Pancreas (tissue), 10 donors: ENCODE measurements at regions not wholly inside any gene's neighbourhood (a gene's known extent, or its start where the extent isn't known, plus 50 kb on each side); places are given as distances from the start of the nearest gene placed in this dataset.

Experiments used
- ATAC-seq, 4 donors: fragments of 200-7000 bp; cut with Tn5 transposase; one replicate each; pipeline versions ENCODE4 v1.8.0 to v1.9.1; 2020; ENCODE audit warnings: mild to moderate bottlenecking in 4 of 4, moderate library complexity in 4 of 4
- DNase-seq, 6 donors: peaks; one replicate each; pipeline ENCODE4 v3.0.0-alpha.2; 2020
- FAIRE-seq: peaks from 2 replicates; lab custom pipeline; 2012; peaks lifted over from hg19 to GRCh38; lab: Jason Lieb, UNC
- H3K27ac ChIP-seq, 4 donors: fragments of 200-600 bp; sonication (generic); 1 replicate in 3 of 4; 2 replicates in 1 of 4; pipeline versions ENCODE4 v1.5.0 to v1.8.0; 2020
- H3K27me3 ChIP-seq, 4 donors: fragments of 200-600 bp; one replicate each; pipeline ENCODE4 v1.8.0; 2021
- H3K36me3 ChIP-seq, 3 donors: fragments of 200-600 bp; sonication (generic) in 1 of 3; one replicate each; pipeline versions ENCODE4 v1.5.0 to v1.8.0; 2020 to 2021
- H3K4me1 ChIP-seq, 3 donors: fragments of 200-600 bp; one replicate each; pipeline ENCODE4 v1.8.0; 2021
- H3K4me3 ChIP-seq, 4 donors: fragments of 200-600 bp; sonication (generic) in 2 of 4; one replicate each; pipeline versions ENCODE4 v1.5.0 to v1.8.0; 2020 to 2021
- H3K9me3 ChIP-seq, 4 donors: fragments of 200-600 bp; one replicate each; pipeline ENCODE4 v1.8.0; 2021
- WGBS, 2 donors: extraction: QIAGEN DNeasy Blood & Tissue Kit; methylation state at CpG; one replicate each; pipeline ENCODE4 v1.1.7; 2013; 5-methylcytosine and 5-hydroxymethylcytosine counted together
- intact Hi-C, 3 donors: fragments of 100-400 bp; cut with DNase I; formaldehyde crosslinking; loops; one replicate each; pipeline versions ENCODE4 v1.11.1 to v1.14.2; 2022
- TF ChIP-seq, protein P1 (sequence below), 4 donors: fragments of 200-600 bp; sonication (generic) in 3 of 4; IDR thresholded peaks; one replicate each; pipeline versions ENCODE4 v1.5.0 to v1.8.0; 2021; ENCODE audit warnings: antibody characterized with exemption in 4 of 4
- donor health status: healthy with polysubstance abuse.
- donor health status: DM: no; HTN: no; CAD: no; lungs with moderate emphysema.
- donor health status: DM: no; HTN: no; CAD: no.
- donor health status: control.
- donor health status: control.
- donor health status: Bipolar disorder and iron deficiency.
- donor health status: DM: yes; HTN: yes; CAD: no.
- donor health status: DM: no; HTN: no; CAD: no.
- donor health status: DM: no; HTN: no; CAD: no.
- donor health status: DM: yes; HTN: yes; CAD: no.

DNA sequence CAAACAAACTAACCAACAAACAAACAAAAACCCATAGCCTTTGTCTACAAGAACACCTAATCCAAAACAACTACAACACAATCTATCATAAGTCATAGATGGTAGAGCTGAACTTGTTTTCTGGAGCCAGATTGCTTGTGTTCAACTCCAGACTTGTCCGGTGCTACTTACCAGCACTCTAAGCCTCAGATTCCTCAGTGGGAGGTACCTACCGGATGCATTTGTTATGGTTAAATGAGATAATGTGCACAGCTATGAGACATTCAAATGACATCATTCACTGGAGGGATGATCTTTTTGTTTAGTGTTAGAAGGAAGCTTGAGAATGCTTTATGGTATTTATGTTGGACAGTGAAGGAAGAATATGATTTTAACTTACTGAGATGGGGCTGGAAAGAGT, 592.9 kb upstream of the C9orf72 start:
- WGBS, 2 donors, result 67 to 85% methylated on average over 2 of the region's 2 CpGs
- DNase-seq (no peak), FAIRE-seq (no peak), ATAC-seq (no peak)
- H3K27me3 ChIP-seq, result no peaks in the 10 kb centered on the region
- no peaks in the 10 kb centered on the region for H3K9me3 ChIP-seq
- no peaks in the 10 kb centered on the region for H3K36me3 ChIP-seq
- intact Hi-C loops, result no loop called here
- no peak overlapping the region for H3K27ac ChIP-seq
- no peaks in the 10 kb centered on the region for H3K4me1 ChIP-seq
- H3K4me3 ChIP-seq, result no peak overlapping the region
- TF ChIP-seq, protein P1, sequence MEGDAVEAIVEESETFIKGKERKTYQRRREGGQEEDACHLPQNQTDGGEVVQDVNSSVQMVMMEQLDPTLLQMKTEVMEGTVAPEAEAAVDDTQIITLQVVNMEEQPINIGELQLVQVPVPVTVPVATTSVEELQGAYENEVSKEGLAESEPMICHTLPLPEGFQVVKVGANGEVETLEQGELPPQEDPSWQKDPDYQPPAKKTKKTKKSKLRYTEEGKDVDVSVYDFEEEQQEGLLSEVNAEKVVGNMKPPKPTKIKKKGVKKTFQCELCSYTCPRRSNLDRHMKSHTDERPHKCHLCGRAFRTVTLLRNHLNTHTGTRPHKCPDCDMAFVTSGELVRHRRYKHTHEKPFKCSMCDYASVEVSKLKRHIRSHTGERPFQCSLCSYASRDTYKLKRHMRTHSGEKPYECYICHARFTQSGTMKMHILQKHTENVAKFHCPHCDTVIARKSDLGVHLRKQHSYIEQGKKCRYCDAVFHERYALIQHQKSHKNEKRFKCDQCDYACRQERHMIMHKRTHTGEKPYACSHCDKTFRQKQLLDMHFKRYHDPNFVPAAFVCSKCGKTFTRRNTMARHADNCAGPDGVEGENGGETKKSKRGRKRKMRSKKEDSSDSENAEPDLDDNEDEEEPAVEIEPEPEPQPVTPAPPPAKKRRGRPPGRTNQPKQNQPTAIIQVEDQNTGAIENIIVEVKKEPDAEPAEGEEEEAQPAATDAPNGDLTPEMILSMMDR (IDR thresholded peaks at IDR 0.05), result no peak

DNA sequence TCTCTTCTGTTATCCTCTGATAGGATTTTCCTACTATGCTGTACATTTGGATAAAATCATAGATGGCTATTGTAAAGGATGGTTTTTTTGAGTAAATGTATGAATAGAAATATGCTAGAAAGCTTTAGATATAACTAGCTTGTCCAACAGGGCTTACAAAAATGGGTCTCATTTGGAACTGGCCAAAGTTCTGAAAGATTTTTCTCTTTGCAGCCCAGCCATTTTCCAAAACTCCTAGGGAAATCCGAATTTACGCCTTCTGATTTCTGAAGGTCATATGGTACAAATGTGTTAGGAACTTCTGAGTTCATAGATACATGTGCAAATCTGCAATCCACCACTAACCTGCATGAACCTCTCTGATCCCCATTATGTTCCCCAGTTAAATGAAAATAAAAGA, 603.9 kb upstream of the C9orf72 start:
- no peak for FAIRE-seq
- WGBS, 2 donors, result 59 to 72% methylated on average over 2 of the region's 2 CpGs

DNA sequence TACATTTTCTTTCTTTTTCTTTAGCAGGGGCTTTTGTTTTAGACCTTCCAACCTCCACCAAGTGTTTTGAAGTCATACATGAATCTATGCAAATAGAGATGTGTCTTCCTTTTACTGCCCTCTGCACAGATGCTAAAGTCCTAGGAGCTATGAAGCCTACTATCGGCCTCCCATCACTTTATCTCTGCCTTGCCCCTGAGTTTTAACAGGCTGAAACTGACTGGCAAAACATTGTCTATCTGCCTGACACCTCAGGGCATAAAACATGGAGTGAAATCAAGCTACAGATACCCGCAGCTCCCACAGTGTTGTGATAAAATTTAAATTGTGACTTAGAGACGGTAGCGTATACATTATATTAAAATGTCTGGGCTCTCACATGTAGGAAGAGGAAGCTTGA, 604.6 kb upstream of the C9orf72 start:
- Histone ChIP-seq H3K4me3 (no peak overlapping the region), H3K4me1 (no peaks in the 10 kb centered on the region), H3K27me3 (no peaks in the 10 kb centered on the region), H3K9me3 (no peaks in the 10 kb centered on the region), H3K36me3 (no peaks in the 10 kb centered on the region), H3K27ac (no peak overlapping the region)
- ATAC-seq (no peak), DNase-seq (no peak), FAIRE-seq (no peak)
- intact Hi-C loops, result no loop called here
- TF ChIP-seq, protein P1 (IDR thresholded peaks at IDR 0.05), result no peak
- 64 to 82% methylated on average over 4 of the region's 4 CpGs for WGBS, 2 donors

More for the DNA sequence above, 603.9 kb upstream of the C9orf72 start:
- H3K27ac ChIP-seq, result no peak overlapping the region
- no peaks in the 10 kb centered on the region for H3K4me1 ChIP-seq
- H3K36me3 ChIP-seq, result no peaks in the 10 kb centered on the region
- H3K27me3 ChIP-seq, result no peaks in the 10 kb centered on the region
- ATAC-seq (no peak), DNase-seq (no peak)
- TF ChIP-seq, protein P1 (IDR thresholded peaks at IDR 0.05), result no peak
- intact Hi-C loops, result no loop called here
- H3K4me3 ChIP-seq, result no peak overlapping the region
- no peaks in the 10 kb centered on the region for H3K9me3 ChIP-seq

DNA sequence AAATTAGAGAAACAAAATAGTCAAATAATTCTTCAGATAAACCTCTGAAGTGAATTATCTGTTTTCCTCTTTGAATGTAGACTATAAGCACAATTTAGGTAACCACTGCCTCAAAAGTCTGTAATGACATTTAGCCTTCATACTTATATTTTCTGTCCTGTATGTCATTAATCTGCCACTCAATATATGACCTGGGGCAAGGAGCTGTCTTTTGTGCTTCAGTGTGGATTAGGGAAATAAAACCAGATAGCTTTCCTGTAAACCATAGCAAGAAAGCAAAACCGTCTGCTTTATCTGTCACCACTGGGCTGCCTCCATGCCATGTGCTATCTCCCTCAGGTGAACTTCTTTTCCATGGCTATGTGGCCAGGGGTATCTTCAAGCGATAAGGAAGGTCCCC, 606.6 kb upstream of the C9orf72 start:
- H3K27ac ChIP-seq, result no peak overlapping the region
- DNase-seq, result no peak
- H3K4me3 ChIP-seq, result no peak overlapping the region
- no peaks in the 10 kb centered on the region for H3K36me3 ChIP-seq
- H3K9me3 ChIP-seq, result no peaks in the 10 kb centered on the region
- no peaks in the 10 kb centered on the region for H3K4me1 ChIP-seq
- TF ChIP-seq, protein P1 (IDR thresholded peaks at IDR 0.05), result no peak
- ATAC-seq, result no peak
- no peaks in the 10 kb centered on the region for H3K27me3 ChIP-seq
- 52 to 64% methylated on average over 2 of the region's 2 CpGs for WGBS, 2 donors
- intact Hi-C loops, result no loop called here
- no peak for FAIRE-seq

DNA sequence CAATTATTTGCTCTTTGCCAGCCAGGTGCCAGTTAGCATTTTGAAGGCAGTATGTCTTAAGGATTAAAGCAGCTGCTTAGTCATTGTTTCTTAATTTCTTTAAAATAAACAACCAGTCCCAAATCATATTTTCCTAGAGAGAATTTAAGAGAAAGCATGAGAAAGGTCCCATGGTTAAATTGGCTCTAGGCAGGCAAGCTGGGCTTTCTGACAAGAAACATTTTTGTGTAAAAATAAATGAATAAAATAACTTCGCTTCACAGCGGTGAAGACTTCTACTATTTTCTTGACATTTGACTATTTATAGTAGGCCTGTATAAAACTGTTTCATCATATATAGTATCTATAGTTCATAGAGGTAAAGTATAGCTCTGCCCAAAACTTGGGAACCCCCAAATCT, 617.7 kb upstream of the C9orf72 start:
- no peaks in the 10 kb centered on the region for H3K4me1 ChIP-seq
- TF ChIP-seq, protein P1 (IDR thresholded peaks at IDR 0.05), result no peak
- no peak overlapping the region for H3K4me3 ChIP-seq
- H3K36me3 ChIP-seq, result no peaks in the 10 kb centered on the region
- H3K27me3 ChIP-seq, result no peaks in the 10 kb centered on the region
- DNase-seq (no peak), FAIRE-seq (no peak), ATAC-seq (no peak)
- no peak overlapping the region for H3K27ac ChIP-seq
- intact Hi-C loops, result no loop called here
- H3K9me3 ChIP-seq, result no peaks in the 10 kb centered on the region
- 72 to 83% methylated on average over 2 of the region's 2 CpGs for WGBS, 2 donors
